ENCODE measurements at regions not wholly inside any gene's neighbourhood (a gene's known extent, or its start where the extent isn't known, plus 50 kb on each side); places are given as distances from the start of the nearest gene placed in this dataset.

- H3K4me1 ChIP-seq (ENCODE audit: control insufficient read depth in 5 of 5, insufficient read depth in 5 of 5, low read length in 5 of 5) = no peaks in the 10 kb centered on the region
- H3K4me3 ChIP-seq (ENCODE audit: low read depth in 1 of 5, low read length in 5 of 5) = no peak overlapping the region
- no peak overlapping the region for H3K27ac ChIP-seq (ENCODE audit: low read depth, low read length)
- H3K36me3 ChIP-seq (ENCODE audit: control insufficient read depth in 5 of 5, insufficient read depth in 5 of 5, low read length in 5 of 5) = no peaks in the 10 kb centered on the region
- H3K9me3 ChIP-seq (ENCODE audit: control insufficient read depth in 5 of 5, low read length in 5 of 5) = peaks cover 0 to 4% (median 0%) of the 10 kb centered on the region in 5 donors
- H3K27me3 ChIP-seq (ENCODE audit: control insufficient read depth in 5 of 5, insufficient read depth in 4 of 5, low read length in 5 of 5) = no peaks in the 10 kb centered on the region
- no peak overlapping the region for H3K9ac ChIP-seq (ENCODE audit: low read length in 5 of 5)
Observed at GRCh38 chr6:132087391-132087790, 136.2 kb upstream of the CCN2 start.

- Histone ChIP-seq H3K27ac (ENCODE audit: low read depth, low read length) (no peak overlapping the region), H3K36me3 (ENCODE audit: control insufficient read depth in 5 of 5, insufficient read depth in 5 of 5, low read length in 5 of 5) (no peaks in the 10 kb centered on the region), H3K4me3 (ENCODE audit: low read depth in 1 of 5, low read length in 5 of 5) (no peak overlapping the region), H3K9me3 (ENCODE audit: control insufficient read depth in 5 of 5, low read length in 5 of 5) (peaks cover 0 to 4% (median 0%) of the 10 kb centered on the region in 5 donors), H3K9ac (ENCODE audit: low read length in 5 of 5) (no peak overlapping the region), H3K27me3 (ENCODE audit: control insufficient read depth in 5 of 5, insufficient read depth in 4 of 5, low read length in 5 of 5) (no peaks in the 10 kb centered on the region), H3K4me1 (ENCODE audit: control insufficient read depth in 5 of 5, insufficient read depth in 5 of 5, low read length in 5 of 5) (no peaks in the 10 kb centered on the region)
Observed at GRCh38 chr6:132085731-132086130, 134.6 kb upstream of the CCN2 start.

DNA sequence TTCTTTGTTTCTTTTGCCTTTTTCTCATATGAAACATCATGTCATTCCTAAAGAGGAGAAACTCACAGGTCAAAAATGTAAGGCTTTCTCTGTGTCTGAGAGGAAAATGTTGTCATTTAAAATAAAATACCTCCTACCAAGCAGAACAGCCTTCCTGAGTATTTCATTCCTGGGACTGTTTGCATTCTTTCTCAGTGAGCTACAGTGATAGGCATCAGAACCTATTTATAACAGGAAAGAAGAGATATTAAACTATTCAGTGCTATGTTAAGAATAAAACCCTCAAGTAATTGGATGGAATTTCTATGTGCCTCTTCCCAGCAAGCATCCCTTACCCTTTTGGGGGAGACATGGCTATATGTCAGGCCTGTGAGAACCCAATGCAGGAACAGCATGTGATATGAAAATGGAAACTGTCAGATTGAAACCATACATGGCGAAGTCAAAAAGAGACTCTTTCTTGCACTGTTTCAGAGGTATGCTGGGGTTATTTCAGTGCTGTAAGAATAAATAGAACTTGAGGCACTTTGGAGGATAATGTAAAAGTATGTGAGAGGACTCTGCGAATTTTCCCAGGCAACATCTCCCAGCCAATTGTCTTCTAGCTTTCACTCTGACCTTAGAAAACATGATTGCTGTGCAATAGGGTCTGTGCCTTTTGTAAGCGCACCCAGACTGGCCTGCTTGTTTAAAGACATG lies 133.8 kb upstream of the CCN2 start:
- H3K4me3 ChIP-seq (ENCODE audit: low read depth in 1 of 5, low read length in 5 of 5) = no peak overlapping the region
- peaks cover 0 to 4% (median 0%) of the 10 kb centered on the region in 5 donors for H3K9me3 ChIP-seq (ENCODE audit: control insufficient read depth in 5 of 5, low read length in 5 of 5)
- H3K27ac ChIP-seq (ENCODE audit: low read depth, low read length) = no peak overlapping the region
- H3K9ac ChIP-seq (ENCODE audit: low read length in 5 of 5) = no peak overlapping the region
- H3K27me3 ChIP-seq (ENCODE audit: control insufficient read depth in 5 of 5, insufficient read depth in 4 of 5, low read length in 5 of 5) = no peaks in the 10 kb centered on the region
- H3K4me1 ChIP-seq (ENCODE audit: control insufficient read depth in 5 of 5, insufficient read depth in 5 of 5, low read length in 5 of 5) = no peaks in the 10 kb centered on the region
- no peaks in the 10 kb centered on the region for H3K36me3 ChIP-seq (ENCODE audit: control insufficient read depth in 5 of 5, insufficient read depth in 5 of 5, low read length in 5 of 5)

DNA sequence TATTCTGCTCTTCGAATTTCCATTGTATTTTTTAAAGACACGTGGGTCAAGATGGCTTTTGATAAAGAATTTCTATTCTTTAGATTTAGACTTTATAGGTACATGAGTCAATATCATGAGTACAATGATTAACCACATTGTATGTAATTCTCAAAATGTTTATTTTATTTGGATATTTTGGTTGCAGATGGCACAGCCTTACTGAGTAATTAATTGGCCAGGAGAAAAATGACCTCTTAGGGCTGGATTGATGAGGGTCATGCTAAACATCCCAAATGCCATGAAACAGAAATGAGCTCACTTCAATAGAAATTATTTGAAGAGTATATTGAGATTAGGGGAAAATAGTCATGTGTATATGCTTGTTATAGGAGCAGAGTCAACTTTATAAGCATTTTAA lies 131.2 kb upstream of the CCN2 start:
- Histone ChIP-seq H3K27ac (ENCODE audit: low read depth, low read length) (no peak overlapping the region), H3K27me3 (ENCODE audit: control insufficient read depth in 5 of 5, insufficient read depth in 4 of 5, low read length in 5 of 5) (no peaks in the 10 kb centered on the region), H3K4me3 (ENCODE audit: low read depth in 1 of 5, low read length in 5 of 5) (no peak overlapping the region), H3K4me1 (ENCODE audit: control insufficient read depth in 5 of 5, insufficient read depth in 5 of 5, low read length in 5 of 5) (no peaks in the 10 kb centered on the region), H3K9ac (ENCODE audit: low read length in 5 of 5) (no peak overlapping the region), H3K9me3 (ENCODE audit: control insufficient read depth in 5 of 5, low read length in 5 of 5) (no peaks in the 10 kb centered on the region), H3K36me3 (ENCODE audit: control insufficient read depth in 5 of 5, insufficient read depth in 5 of 5, low read length in 5 of 5) (no peaks in the 10 kb centered on the region)

- no peak overlapping the region for H3K27ac ChIP-seq (ENCODE audit: low read depth, low read length)
- no peaks in the 10 kb centered on the region for H3K9me3 ChIP-seq (ENCODE audit: control insufficient read depth in 5 of 5, low read length in 5 of 5)
- no peak overlapping the region for H3K4me3 ChIP-seq (ENCODE audit: low read depth in 1 of 5, low read length in 5 of 5)
- no peaks in the 10 kb centered on the region for H3K27me3 ChIP-seq (ENCODE audit: control insufficient read depth in 5 of 5, insufficient read depth in 4 of 5, low read length in 5 of 5)
- no peaks in the 10 kb centered on the region for H3K4me1 ChIP-seq (ENCODE audit: control insufficient read depth in 5 of 5, insufficient read depth in 5 of 5, low read length in 5 of 5)
- H3K9ac ChIP-seq (ENCODE audit: low read length in 5 of 5) = no peak overlapping the region
- H3K36me3 ChIP-seq (ENCODE audit: control insufficient read depth in 5 of 5, insufficient read depth in 5 of 5, low read length in 5 of 5) = no peaks in the 10 kb centered on the region
Observed at GRCh38 chr6:132081338-132081737, 130.2 kb upstream of the CCN2 start.

DNA sequence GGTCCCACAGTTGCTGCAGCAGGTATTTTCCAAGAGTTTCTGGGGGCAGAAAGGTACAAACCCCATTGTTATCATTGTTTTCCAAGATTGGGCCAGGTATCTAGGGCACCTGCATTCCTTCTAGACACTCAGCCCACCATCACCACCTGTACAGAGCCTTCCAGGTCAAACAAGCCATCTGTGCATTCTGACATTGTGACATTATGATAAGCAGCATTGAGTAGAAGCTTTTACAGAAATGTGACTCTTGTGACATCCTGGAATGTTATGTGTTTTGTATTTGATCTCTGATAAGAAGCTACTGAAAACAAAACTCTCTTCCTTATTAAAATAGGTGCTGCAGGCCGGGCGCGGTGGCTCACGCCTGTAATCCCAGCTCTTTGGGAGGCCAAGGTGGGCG lies 128.1 kb upstream of the CCN2 start:
- no peaks in the 10 kb centered on the region for H3K9me3 ChIP-seq (ENCODE audit: control insufficient read depth in 5 of 5, low read length in 5 of 5)
- H3K27me3 ChIP-seq (ENCODE audit: control insufficient read depth in 5 of 5, insufficient read depth in 4 of 5, low read length in 5 of 5) = no peaks in the 10 kb centered on the region
- H3K9ac ChIP-seq (ENCODE audit: low read length in 5 of 5) = no peak overlapping the region
- no peaks in the 10 kb centered on the region for H3K36me3 ChIP-seq (ENCODE audit: control insufficient read depth in 5 of 5, insufficient read depth in 5 of 5, low read length in 5 of 5)
- H3K27ac ChIP-seq (ENCODE audit: low read depth, low read length) = no peak overlapping the region
- no peaks in the 10 kb centered on the region for H3K4me1 ChIP-seq (ENCODE audit: control insufficient read depth in 5 of 5, insufficient read depth in 5 of 5, low read length in 5 of 5)
- H3K4me3 ChIP-seq (ENCODE audit: low read depth in 1 of 5, low read length in 5 of 5) = no peak overlapping the region

DNA sequence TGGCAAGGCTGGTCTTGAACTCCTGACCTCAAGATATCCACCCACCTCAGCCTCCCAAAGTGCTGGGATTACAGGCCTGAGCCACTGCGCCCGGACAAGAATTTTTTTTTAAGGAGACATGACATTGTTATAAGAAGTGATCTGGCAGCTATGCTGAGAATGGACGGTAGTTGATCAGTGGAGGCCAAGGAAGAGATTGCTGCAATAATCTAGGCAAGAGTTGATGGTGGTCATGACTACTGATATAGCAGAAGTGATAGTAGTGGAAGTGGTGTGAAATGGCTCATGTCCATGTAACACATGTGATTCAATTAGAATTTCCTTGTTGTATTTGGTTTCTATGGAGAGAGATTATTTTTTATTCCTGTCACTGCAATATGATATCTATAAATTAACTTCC lies 125.3 kb upstream of the CCN2 start:
- Histone ChIP-seq H3K36me3 (ENCODE audit: control insufficient read depth in 5 of 5, insufficient read depth in 5 of 5, low read length in 5 of 5) (no peaks in the 10 kb centered on the region), H3K27me3 (ENCODE audit: control insufficient read depth in 5 of 5, insufficient read depth in 4 of 5, low read length in 5 of 5) (no peaks in the 10 kb centered on the region), H3K27ac (ENCODE audit: low read depth, low read length) (no peak overlapping the region), H3K4me1 (ENCODE audit: control insufficient read depth in 5 of 5, insufficient read depth in 5 of 5, low read length in 5 of 5) (no peaks in the 10 kb centered on the region), H3K9ac (ENCODE audit: low read length in 5 of 5) (no peak overlapping the region), H3K4me3 (ENCODE audit: low read depth in 1 of 5, low read length in 5 of 5) (no peak overlapping the region), H3K9me3 (ENCODE audit: control insufficient read depth in 5 of 5, low read length in 5 of 5) (no peaks in the 10 kb centered on the region)

GRCh38 chr6:132072831-132073230 lies 121.7 kb upstream of the CCN2 start:
- H3K27ac ChIP-seq (ENCODE audit: low read depth, low read length) = no peak overlapping the region
- H3K4me1 ChIP-seq (ENCODE audit: control insufficient read depth in 5 of 5, insufficient read depth in 5 of 5, low read length in 5 of 5) = no peaks in the 10 kb centered on the region
- no peak overlapping the region for H3K4me3 ChIP-seq (ENCODE audit: low read depth in 1 of 5, low read length in 5 of 5)
- H3K9ac ChIP-seq (ENCODE audit: low read length in 5 of 5) = no peak overlapping the region
- H3K9me3 ChIP-seq (ENCODE audit: control insufficient read depth in 5 of 5, low read length in 5 of 5) = no peaks in the 10 kb centered on the region
- H3K36me3 ChIP-seq (ENCODE audit: control insufficient read depth in 5 of 5, insufficient read depth in 5 of 5, low read length in 5 of 5) = no peaks in the 10 kb centered on the region
- no peaks in the 10 kb centered on the region for H3K27me3 ChIP-seq (ENCODE audit: control insufficient read depth in 5 of 5, insufficient read depth in 4 of 5, low read length in 5 of 5)

GRCh38 chr6:132072271-132072670 lies 121.1 kb upstream of the CCN2 start:
- Histone ChIP-seq H3K36me3 (ENCODE audit: control insufficient read depth in 5 of 5, insufficient read depth in 5 of 5, low read length in 5 of 5) (no peaks in the 10 kb centered on the region), H3K4me3 (ENCODE audit: low read depth in 1 of 5, low read length in 5 of 5) (no peak overlapping the region), H3K9ac (ENCODE audit: low read length in 5 of 5) (no peak overlapping the region), H3K27ac (ENCODE audit: low read depth, low read length) (no peak overlapping the region), H3K9me3 (ENCODE audit: control insufficient read depth in 5 of 5, low read length in 5 of 5) (no peaks in the 10 kb centered on the region), H3K4me1 (ENCODE audit: control insufficient read depth in 5 of 5, insufficient read depth in 5 of 5, low read length in 5 of 5) (peaks cover 0 to 3% (median 0%) of the 10 kb centered on the region in 5 donors), H3K27me3 (ENCODE audit: control insufficient read depth in 5 of 5, insufficient read depth in 4 of 5, low read length in 5 of 5) (no peaks in the 10 kb centered on the region)

- no peaks in the 10 kb centered on the region for H3K27me3 ChIP-seq (ENCODE audit: control insufficient read depth in 5 of 5, insufficient read depth in 4 of 5, low read length in 5 of 5)
- no peak overlapping the region for H3K27ac ChIP-seq (ENCODE audit: low read depth, low read length)
- peaks cover 0 to 3% (median 0%) of the 10 kb centered on the region in 5 donors for H3K4me1 ChIP-seq (ENCODE audit: control insufficient read depth in 5 of 5, insufficient read depth in 5 of 5, low read length in 5 of 5)
- no peak overlapping the region for H3K4me3 ChIP-seq (ENCODE audit: low read depth in 1 of 5, low read length in 5 of 5)
- H3K9me3 ChIP-seq (ENCODE audit: control insufficient read depth in 5 of 5, low read length in 5 of 5) = no peaks in the 10 kb centered on the region
- no peaks in the 10 kb centered on the region for H3K36me3 ChIP-seq (ENCODE audit: control insufficient read depth in 5 of 5, insufficient read depth in 5 of 5, low read length in 5 of 5)
- no peak overlapping the region for H3K9ac ChIP-seq (ENCODE audit: low read length in 5 of 5)
Observed at GRCh38 chr6:132070356-132070755, 119.2 kb upstream of the CCN2 start.

Measured in subcutaneous abdominal adipose tissue (tissue), 5 donors.